ENCODE measurements at regions not wholly inside any gene's neighbourhood (a gene's known extent, or its start where the extent isn't known, plus 50 kb on each side); places are given as distances from the start of the nearest gene placed in this dataset.

DNA sequence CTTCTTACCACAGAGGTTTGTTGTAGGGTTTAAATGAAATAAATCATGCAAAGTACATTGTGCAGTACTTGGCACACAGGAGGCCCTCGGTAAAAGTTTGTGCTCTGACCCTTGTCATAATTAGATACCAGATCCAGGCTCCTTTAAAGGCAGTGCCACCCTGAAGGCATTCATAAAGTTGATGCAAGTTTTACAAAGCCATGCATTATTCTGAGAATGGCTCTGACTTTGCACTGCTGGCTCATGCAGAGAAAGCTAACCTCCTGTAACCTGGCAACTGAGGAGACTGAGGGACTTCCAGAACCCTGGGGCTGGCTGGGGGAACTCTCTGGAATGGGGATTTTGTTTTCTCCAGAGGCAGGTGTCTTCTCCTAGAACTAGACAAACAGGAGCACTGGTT lies 570.9 kb downstream of the CCSER2 start:
- DNase-seq (ENCODE audit: extremely low read depth, low read depth), result no peak
- no peak overlapping the region for H3K4me3 ChIP-seq (replicated peaks; ENCODE audit: low read depth, low read length)
- TF ChIP-seq, protein P1, sequence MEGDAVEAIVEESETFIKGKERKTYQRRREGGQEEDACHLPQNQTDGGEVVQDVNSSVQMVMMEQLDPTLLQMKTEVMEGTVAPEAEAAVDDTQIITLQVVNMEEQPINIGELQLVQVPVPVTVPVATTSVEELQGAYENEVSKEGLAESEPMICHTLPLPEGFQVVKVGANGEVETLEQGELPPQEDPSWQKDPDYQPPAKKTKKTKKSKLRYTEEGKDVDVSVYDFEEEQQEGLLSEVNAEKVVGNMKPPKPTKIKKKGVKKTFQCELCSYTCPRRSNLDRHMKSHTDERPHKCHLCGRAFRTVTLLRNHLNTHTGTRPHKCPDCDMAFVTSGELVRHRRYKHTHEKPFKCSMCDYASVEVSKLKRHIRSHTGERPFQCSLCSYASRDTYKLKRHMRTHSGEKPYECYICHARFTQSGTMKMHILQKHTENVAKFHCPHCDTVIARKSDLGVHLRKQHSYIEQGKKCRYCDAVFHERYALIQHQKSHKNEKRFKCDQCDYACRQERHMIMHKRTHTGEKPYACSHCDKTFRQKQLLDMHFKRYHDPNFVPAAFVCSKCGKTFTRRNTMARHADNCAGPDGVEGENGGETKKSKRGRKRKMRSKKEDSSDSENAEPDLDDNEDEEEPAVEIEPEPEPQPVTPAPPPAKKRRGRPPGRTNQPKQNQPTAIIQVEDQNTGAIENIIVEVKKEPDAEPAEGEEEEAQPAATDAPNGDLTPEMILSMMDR (IDR thresholded peaks at IDR 0.05; ENCODE audit: low read depth, low read length, missing control alignments), result no peak

DNA sequence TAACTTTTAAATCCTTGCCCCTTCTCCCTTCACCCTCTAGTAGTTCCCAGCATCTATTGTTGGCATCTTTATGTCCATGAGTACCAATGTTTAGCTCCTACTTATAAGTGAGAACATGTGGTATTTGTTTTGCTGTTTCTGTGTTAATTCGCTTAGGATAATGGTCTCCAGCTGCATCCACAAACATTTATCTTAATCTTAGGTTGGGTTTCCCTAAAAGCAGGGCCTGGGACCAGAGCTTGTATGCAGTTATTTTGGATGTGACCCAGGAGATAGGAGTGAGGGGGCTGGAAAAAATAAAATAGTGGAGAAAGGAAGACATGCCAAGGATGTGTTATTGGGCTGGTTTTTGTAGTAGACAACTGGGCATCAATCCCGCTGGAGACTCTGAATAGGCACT lies 571.8 kb downstream of the CCSER2 start:
- TF ChIP-seq, protein P1 (IDR thresholded peaks at IDR 0.05; ENCODE audit: low read depth, low read length, missing control alignments), result no peak
- DNase-seq (ENCODE audit: extremely low read depth, low read depth), result no peak
- no peak overlapping the region for H3K4me3 ChIP-seq (replicated peaks; ENCODE audit: low read depth, low read length)

DNA sequence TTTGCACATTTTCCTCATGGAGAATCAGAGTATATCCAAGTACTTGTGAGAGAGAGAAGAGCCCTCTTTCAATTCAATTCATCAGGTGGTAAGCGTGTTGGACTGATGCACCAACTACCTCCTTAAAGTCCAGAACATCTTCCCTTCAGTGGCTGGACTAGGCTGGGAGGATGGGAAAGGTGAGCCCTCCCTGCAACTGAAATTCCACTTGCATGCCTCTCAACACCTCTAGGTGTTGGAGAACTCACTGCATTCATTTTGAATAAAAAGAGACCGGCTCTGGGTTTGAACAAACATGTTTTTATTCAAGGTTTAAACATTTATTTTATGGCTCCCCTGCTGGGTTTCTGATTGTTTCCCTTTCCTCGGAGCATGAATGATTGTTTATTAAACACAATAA lies 573.5 kb downstream of the CCSER2 start:
- TF ChIP-seq, protein P1 (IDR thresholded peaks at IDR 0.05; ENCODE audit: low read depth, low read length, missing control alignments), result no peak
- H3K4me3 ChIP-seq (replicated peaks; ENCODE audit: low read depth, low read length), result no peak overlapping the region
- no peak for DNase-seq (ENCODE audit: extremely low read depth, low read depth)

DNA sequence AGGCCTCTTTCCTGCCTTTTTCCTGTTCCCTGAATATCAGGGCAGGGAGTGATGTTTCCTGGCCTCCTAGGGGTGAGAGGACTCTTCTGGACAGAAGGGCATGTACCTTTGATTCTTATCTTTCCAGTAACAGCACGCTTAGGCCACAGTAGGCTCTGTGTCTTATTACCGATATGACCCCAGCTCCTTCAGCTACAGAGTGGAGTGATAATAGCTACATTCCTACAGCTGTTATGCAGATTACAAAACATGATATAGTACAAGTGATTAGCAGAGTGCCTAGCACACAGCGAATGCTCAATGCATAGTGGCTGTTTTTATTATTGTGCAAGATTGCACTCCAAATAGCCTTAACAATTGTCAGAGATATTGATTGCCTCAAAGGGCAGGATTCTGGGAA lies 574.2 kb downstream of the CCSER2 start:
- no peak overlapping the region for H3K4me3 ChIP-seq (replicated peaks; ENCODE audit: low read depth, low read length)
- DNase-seq (ENCODE audit: extremely low read depth, low read depth), result no peak
- TF ChIP-seq, protein P1 (IDR thresholded peaks at IDR 0.05; ENCODE audit: low read depth, low read length, missing control alignments), result no peak

DNA sequence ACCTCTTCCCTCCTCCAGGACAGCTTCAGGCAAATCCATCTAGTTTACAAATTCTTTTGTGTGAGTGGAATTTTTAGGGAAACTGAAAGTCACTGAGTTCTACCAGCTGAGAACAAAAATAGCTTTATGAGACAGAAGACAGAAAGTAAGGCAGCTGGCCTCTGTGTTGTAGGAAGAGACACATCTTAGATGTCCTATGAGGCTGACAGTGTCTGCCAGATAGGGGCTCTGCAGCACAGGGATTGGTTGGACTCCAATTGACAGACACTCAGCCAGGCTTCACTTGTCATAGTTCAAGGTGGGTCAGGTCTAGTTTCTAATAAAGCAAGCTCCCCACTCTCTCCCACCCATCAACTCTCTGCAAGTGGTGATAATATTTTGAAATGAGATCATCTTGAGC lies 574.9 kb downstream of the CCSER2 start:
- H3K4me3 ChIP-seq (replicated peaks; ENCODE audit: low read depth, low read length), result no peak overlapping the region
- TF ChIP-seq, protein P1 (IDR thresholded peaks at IDR 0.05; ENCODE audit: low read depth, low read length, missing control alignments), result no peak
- DNase-seq (ENCODE audit: extremely low read depth, low read depth), result no peak

DNA sequence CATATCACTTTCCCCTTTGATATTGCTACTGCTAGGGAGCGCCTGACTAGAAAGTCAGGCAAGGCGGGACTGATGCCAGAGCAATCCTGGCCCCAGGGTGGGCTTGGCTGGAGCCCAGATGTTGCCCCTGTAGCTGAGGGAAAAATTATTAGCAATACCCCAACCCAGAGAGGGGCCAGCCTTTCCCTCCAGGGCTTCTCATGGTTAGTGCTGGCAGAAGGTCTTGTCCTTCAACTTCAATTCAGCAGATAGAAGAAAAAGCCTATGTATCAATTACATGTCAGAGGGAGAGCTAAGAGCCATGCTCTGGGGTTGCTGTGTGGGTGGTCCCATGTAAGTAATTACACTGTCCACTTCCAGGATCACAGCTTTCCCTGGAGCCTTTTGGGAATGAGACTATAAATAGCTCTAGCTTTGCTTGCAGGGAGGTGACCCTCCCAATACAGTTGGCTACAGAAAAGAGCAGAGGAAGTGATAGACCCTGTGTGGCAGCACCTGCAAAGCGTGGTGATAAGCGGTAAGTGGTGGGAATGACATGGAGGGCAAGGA lies 579.1 kb downstream of the CCSER2 start:
- TF ChIP-seq, protein P1 (IDR thresholded peaks at IDR 0.05; ENCODE audit: low read depth, low read length, missing control alignments), result no peak
- no peak overlapping the region for H3K4me3 ChIP-seq (replicated peaks; ENCODE audit: low read depth, low read length)
- DNase-seq (ENCODE audit: extremely low read depth, low read depth), result no peak

DNA sequence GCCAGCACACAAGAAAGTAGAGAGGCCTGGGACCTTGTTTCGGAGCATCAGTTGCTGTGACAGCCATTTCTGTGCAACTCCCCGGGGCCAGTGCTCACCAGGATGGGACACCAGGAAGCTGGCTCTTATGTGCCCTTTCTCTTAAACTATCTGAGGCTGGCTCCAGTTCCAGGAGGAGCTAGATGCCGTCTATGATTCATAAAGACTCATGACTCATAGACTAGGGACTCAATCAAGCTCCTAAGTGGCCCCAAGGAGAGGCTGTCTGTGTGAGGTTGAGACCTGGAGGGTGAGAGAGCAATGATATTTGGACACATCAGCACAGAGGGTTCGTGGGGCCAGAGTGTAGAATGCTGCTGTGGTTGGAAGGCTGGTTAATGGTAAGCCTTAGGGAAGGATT lies 580.1 kb downstream of the CCSER2 start:
- no peak for DNase-seq (ENCODE audit: extremely low read depth, low read depth)
- TF ChIP-seq, protein P1 (IDR thresholded peaks at IDR 0.05; ENCODE audit: low read depth, low read length, missing control alignments), result no peak
- H3K4me3 ChIP-seq (replicated peaks; ENCODE audit: low read depth, low read length), result no peak overlapping the region

All from HFF-Myc (cell line).